GM12865 (cell line): ENCODE measurements at regions not wholly inside any gene's neighbourhood (a gene's known extent, or its start where the extent isn't known, plus 50 kb on each side); places are given as distances from the start of the nearest gene placed in this dataset.
"Not testable (repeated sequence)": the region's sequence is repeated elsewhere in the genome, so short reads cannot be mapped to it uniquely, and the experiment has no call there.

ENCODE experiments used
- DNase-seq: peaks from one replicate; pipeline ENCODE4 v3.0.0; 2010; ENCODE audit warnings: low read depth
- H3K4me3 ChIP-seq: 2 replicates; pipeline ENCODE4 v1.5.1; 2011; ENCODE audit warnings: mild to moderate bottlenecking, low read depth, low read length, control low read depth
- TF ChIP-seq, protein P1 (sequence below): IDR thresholded peaks from 2 replicates; pipeline ENCODE4 v1.5.1; 2011; ENCODE audit warnings: low read length, control low read depth, low read depth, inconsistent platforms; ENCODE audit not compliant: insufficient read depth; ENCODE audit errors: missing control alignments

GRCh38 chr15:87706001-87706400 lies 550.5 kb downstream of the NTRK3 start:
- DNase-seq = no peak
- H3K4me3 ChIP-seq = no peak overlapping the region
- TF ChIP-seq, protein P1, sequence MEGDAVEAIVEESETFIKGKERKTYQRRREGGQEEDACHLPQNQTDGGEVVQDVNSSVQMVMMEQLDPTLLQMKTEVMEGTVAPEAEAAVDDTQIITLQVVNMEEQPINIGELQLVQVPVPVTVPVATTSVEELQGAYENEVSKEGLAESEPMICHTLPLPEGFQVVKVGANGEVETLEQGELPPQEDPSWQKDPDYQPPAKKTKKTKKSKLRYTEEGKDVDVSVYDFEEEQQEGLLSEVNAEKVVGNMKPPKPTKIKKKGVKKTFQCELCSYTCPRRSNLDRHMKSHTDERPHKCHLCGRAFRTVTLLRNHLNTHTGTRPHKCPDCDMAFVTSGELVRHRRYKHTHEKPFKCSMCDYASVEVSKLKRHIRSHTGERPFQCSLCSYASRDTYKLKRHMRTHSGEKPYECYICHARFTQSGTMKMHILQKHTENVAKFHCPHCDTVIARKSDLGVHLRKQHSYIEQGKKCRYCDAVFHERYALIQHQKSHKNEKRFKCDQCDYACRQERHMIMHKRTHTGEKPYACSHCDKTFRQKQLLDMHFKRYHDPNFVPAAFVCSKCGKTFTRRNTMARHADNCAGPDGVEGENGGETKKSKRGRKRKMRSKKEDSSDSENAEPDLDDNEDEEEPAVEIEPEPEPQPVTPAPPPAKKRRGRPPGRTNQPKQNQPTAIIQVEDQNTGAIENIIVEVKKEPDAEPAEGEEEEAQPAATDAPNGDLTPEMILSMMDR = no peak

GRCh38 chr15:87704276-87704675 lies 552.3 kb downstream of the NTRK3 start:
- no peak overlapping the region for H3K4me3 ChIP-seq
- no peak for DNase-seq
- TF ChIP-seq, protein P1 = no peak

GRCh38 chr15:87703327-87704111 lies 553.0 kb downstream of the NTRK3 start:
- H3K4me3 ChIP-seq = no peak overlapping the region
- TF ChIP-seq, protein P1 = no peak
- DNase-seq = no peak

GRCh38 chr15:87702270-87702669 lies 554.3 kb downstream of the NTRK3 start:
- TF ChIP-seq, protein P1 = no peak
- no peak overlapping the region for H3K4me3 ChIP-seq
- no peak for DNase-seq

GRCh38 chr15:87698467-87698866 lies 558.1 kb downstream of the NTRK3 start:
- not testable (repeated sequence) for DNase-seq, H3K4me3 ChIP-seq

GRCh38 chr15:87689716-87690115 lies 566.8 kb downstream of the NTRK3 start:
- H3K4me3 ChIP-seq = no peak overlapping the region
- DNase-seq = no peak

GRCh38 chr15:87687523-87687870 lies 569.0 kb downstream of the NTRK3 start:
- TF ChIP-seq, protein P1 = no peak
- no peak for DNase-seq
- H3K4me3 ChIP-seq = no peak overlapping the region

More at GRCh38 chr15:87689716-87690115, 566.8 kb downstream of the NTRK3 start:
- TF ChIP-seq, protein P1 = no peak
